IPS-18c (cell line): ENCODE measurements at regions not wholly inside any gene's neighbourhood (a gene's known extent, or its start where the extent isn't known, plus 50 kb on each side); places are given as distances from the start of the nearest gene placed in this dataset.
"Not testable (repeated sequence)": the region's sequence is repeated elsewhere in the genome, so short reads cannot be mapped to it uniquely, and the experiment has no call there.

Source experiments
- H3K4me3 ChIP-seq: 2 replicates; pipeline ENCODE4 v1.7.0; 2013; ENCODE audit warnings: low read depth, mild to moderate bottlenecking, low read length, moderate library complexity; ENCODE audit not compliant: insufficient read depth
- H3K9me3 ChIP-seq: one replicate; pipeline ENCODE4 v1.6.1; 2013; ENCODE audit warnings: mild to moderate bottlenecking, low read length, moderate library complexity; ENCODE audit not compliant: control insufficient read depth, insufficient read depth

- H3K9me3 ChIP-seq = no peaks in the 10 kb centered on the region
These were observed 150.2 kb upstream of the MEOX2 start for GRCh38 chr7:15836651-15837050.

GRCh38 chr7:15836041-15836440 is 149.6 kb upstream of the MEOX2 start:
- Histone ChIP-seq H3K9me3 (no peaks in the 10 kb centered on the region), H3K4me3 (no peak overlapping the region)

More at GRCh38 chr7:15836651-15837050, 150.2 kb upstream of the MEOX2 start:
- no peak overlapping the region for H3K4me3 ChIP-seq

- no peaks in the 10 kb centered on the region for H3K9me3 ChIP-seq
- H3K4me3 ChIP-seq = no peak overlapping the region
These were observed 148.0 kb upstream of the MEOX2 start for GRCh38 chr7:15834446-15834845.

GRCh38 chr7:15832996-15833395 is 146.5 kb upstream of the MEOX2 start:
- Histone ChIP-seq H3K4me3 (no peak overlapping the region), H3K9me3 (no peaks in the 10 kb centered on the region)

GRCh38 chr7:15831606-15832005 is 145.1 kb upstream of the MEOX2 start:
- H3K4me3 ChIP-seq = no peak overlapping the region
- no peaks in the 10 kb centered on the region for H3K9me3 ChIP-seq

- Histone ChIP-seq H3K4me3 (no peak overlapping the region), H3K9me3 (no peaks in the 10 kb centered on the region)
These were observed 143.2 kb upstream of the MEOX2 start for GRCh38 chr7:15829691-15830090.

- Histone ChIP-seq H3K9me3 (no peaks in the 10 kb centered on the region), H3K4me3 (no peak overlapping the region)
These were observed 142.4 kb upstream of the MEOX2 start for GRCh38 chr7:15828881-15829280.

- Histone ChIP-seq H3K9me3 (no peaks in the 10 kb centered on the region), H3K4me3 (no peak overlapping the region)
These were observed 135.3 kb upstream of the MEOX2 start for GRCh38 chr7:15821484-15822427.

GRCh38 chr7:15820319-15820718 is 133.8 kb upstream of the MEOX2 start:
- Histone ChIP-seq H3K4me3 (no peak overlapping the region), H3K9me3 (no peaks in the 10 kb centered on the region)

- Histone ChIP-seq H3K9me3 (no peaks in the 10 kb centered on the region), H3K4me3 (no peak overlapping the region)
These were observed 130.4 kb upstream of the MEOX2 start for GRCh38 chr7:15816835-15817426.

- Histone ChIP-seq H3K4me3 (no peak overlapping the region), H3K9me3 (no peaks in the 10 kb centered on the region)
These were observed 127.0 kb upstream of the MEOX2 start for GRCh38 chr7:15813448-15813847.

- not testable (repeated sequence) for H3K4me3 ChIP-seq, H3K9me3 ChIP-seq
These were observed 123.9 kb upstream of the MEOX2 start for GRCh38 chr7:15810383-15810782.

GRCh38 chr7:15809936-15810335 is 123.5 kb upstream of the MEOX2 start:
- not testable (repeated sequence) for H3K9me3 ChIP-seq, H3K4me3 ChIP-seq

GRCh38 chr7:15805891-15806290 is 119.4 kb upstream of the MEOX2 start:
- no peaks in the 10 kb centered on the region for H3K9me3 ChIP-seq

GRCh38 chr7:15802425-15802824 is 115.9 kb upstream of the MEOX2 start:
- no peaks in the 10 kb centered on the region for H3K9me3 ChIP-seq
- no peak overlapping the region for H3K4me3 ChIP-seq

More at GRCh38 chr7:15805891-15806290, 119.4 kb upstream of the MEOX2 start:
- no peak overlapping the region for H3K4me3 ChIP-seq

GRCh38 chr7:15801551-15801950 is 115.1 kb upstream of the MEOX2 start:
- Histone ChIP-seq H3K4me3 (no peak overlapping the region), H3K9me3 (no peaks in the 10 kb centered on the region)

GRCh38 chr7:15801041-15801440 is 114.6 kb upstream of the MEOX2 start:
- Histone ChIP-seq H3K9me3 (no peaks in the 10 kb centered on the region), H3K4me3 (no peak overlapping the region)

GRCh38 chr7:15798081-15798480 is 111.6 kb upstream of the MEOX2 start:
- H3K4me3 ChIP-seq = no peak overlapping the region
- H3K9me3 ChIP-seq = no peaks in the 10 kb centered on the region
